HepG2 (cell line): ENCODE measurements at regions not wholly inside any gene's neighbourhood (a gene's known extent, or its start where the extent isn't known, plus 50 kb on each side); places are given as distances from the start of the nearest gene placed in this dataset.
A peak's percentile ranks its signal among the peaks of the same experiment; 100 is the strongest.

Experiments used
- ATAC-seq: fragments of 200-7000 bp; cut with Tn5 transposase; 3 replicates; pipeline ENCODE4 v1.9.1; 2020; ENCODE audit warnings: mild to moderate bottlenecking, moderate library complexity
- BruUV-seq: library from RNA; stranded (reverse); fragments of 400-500 nt; replicated peaks from 2 replicates; lab custom pipeline; 2021; lab: Mats Ljungman, UMichigan
- CTCF ChIA-PET: fragments of 300-600 bp; formaldehyde crosslinking; extraction: SDS; loops from one replicate; lab custom pipeline; 2021; ENCODE audit warnings: low total read pairs, inconsistent platforms, low intra/inter-chr PET ratio; lab: Yijun Ruan, JAX
- POLR2A ChIA-PET: fragments of 350-600 bp; sonication (Branson Sonifier 250); formaldehyde crosslinking; loops from one replicate; lab custom pipeline; 2020; ENCODE audit warnings: antibody characterized with exemption, inconsistent platforms; lab: Yijun Ruan, JAX
- DNase-seq: peaks from one replicate; pipeline ENCODE4 v3.0.0-alpha.2; 2015; ENCODE audit warnings: low spot score
- FAIRE-seq: peaks from 3 replicates; lab custom pipeline; 2011; peaks lifted over from hg19 to GRCh38; lab: Jason Lieb, UNC
- H2AFZ ChIP-seq: one replicate; pipeline ENCODE4 v1.6.1; 2011; ENCODE audit warnings: low read length, inconsistent platforms
- H3K27ac ChIP-seq: fragments of 300-600 bp; 3 replicates; pipeline ENCODE4 v1.8.0; 2011; ENCODE audit warnings: mixed run types, mild to moderate bottlenecking, mixed read lengths, low read length, inconsistent platforms; ENCODE audit not compliant: insufficient read depth; ENCODE audit errors: extremely low read length
- H3K27me3 ChIP-seq, 2 experiments: fragments of 200-600 bp in 1 of 2; 2 replicates in 1 of 2; 3 replicates in 1 of 2; pipeline versions ENCODE4 v1.6.0 to v1.8.0; 2011; ENCODE audit warnings: low read length in 2 of 2, mild to moderate bottlenecking in 2 of 2, moderate library complexity in 2 of 2, inconsistent platforms in 1 of 2; ENCODE audit not compliant: insufficient read depth in 2 of 2, control insufficient read depth in 1 of 2
- H3K36me3 ChIP-seq, 2 experiments: fragments of 200-600 bp in 1 of 2; replicated peaks in 1 of 2; 2 replicates in 1 of 2; 3 replicates in 1 of 2; pipeline versions ENCODE4 v1.5.1 to v1.8.0; 2011; ENCODE audit warnings: low read length in 2 of 2, inconsistent platforms in 1 of 2; ENCODE audit not compliant: insufficient read depth in 2 of 2, control insufficient read depth in 1 of 2
- H3K4me1 ChIP-seq: 2 replicates; pipeline ENCODE4 v1.5.1; 2012; ENCODE audit warnings: low read length, inconsistent platforms; ENCODE audit not compliant: insufficient read depth
- H3K4me2 ChIP-seq: 2 replicates; pipeline ENCODE4 v1.6.0; 2011; ENCODE audit warnings: low read depth, low read length, inconsistent platforms
- H3K4me3 ChIP-seq, 3 experiments: fragments of 200-600 bp in 1 of 3; sonication (generic), shearing (Covaris generic) in 1 of 3; replicated peaks in 1 of 3; 2 replicates each; pipeline ENCODE4 v1.5.1; 2011 to 2016; ENCODE audit warnings: low read length in 3 of 3, inconsistent platforms in 2 of 3, low read depth in 2 of 3, mild to moderate bottlenecking in 2 of 3, control low read depth in 1 of 3, mixed read lengths in 1 of 3; ENCODE audit not compliant: insufficient read depth in 1 of 3
- H3K79me2 ChIP-seq: one replicate; pipeline ENCODE4 v1.6.1; 2011; ENCODE audit warnings: low read length, inconsistent platforms; ENCODE audit not compliant: insufficient read depth
- H3K9ac ChIP-seq: 2 replicates; pipeline ENCODE4 v1.6.0; 2011; ENCODE audit warnings: mild to moderate bottlenecking, low read depth, low read length, inconsistent platforms; ENCODE audit not compliant: insufficient read depth
- H3K9me3 ChIP-seq: 2 replicates; pipeline ENCODE4 v1.5.1; 2012; ENCODE audit warnings: mild to moderate bottlenecking, low read length
- H4K20me1 ChIP-seq: 2 replicates; pipeline ENCODE4 v1.6.0; 2011; ENCODE audit warnings: inconsistent platforms, mild to moderate bottlenecking, low read length, moderate library complexity; ENCODE audit not compliant: insufficient read depth
- ETV6 ChIP-seq: sonication (generic); formaldehyde crosslinking; conservative IDR thresholded peaks from 2 replicates; pipeline ENCODE4 v1.4.0; 2020; ENCODE audit warnings: missing genetic modification reagents
- KDM6A ChIP-seq: IDR thresholded peaks from 2 replicates; pipeline ENCODE4 v1.6.1; 2016; ENCODE audit warnings: low read depth
- MATR3 ChIP-seq: sonication (generic); formaldehyde crosslinking; IDR thresholded peaks from 2 replicates; pipeline ENCODE4 v1.4.0; 2020; ENCODE audit warnings: missing genetic modification reagents
- MEIS1 ChIP-seq: sonication (generic); formaldehyde crosslinking; IDR thresholded peaks from 2 replicates; pipeline ENCODE4 v1.9.0; 2021; ENCODE audit warnings: mild to moderate bottlenecking, missing genetic modification reagents, moderate library complexity, borderline replicate concordance
- NFE2L1 ChIP-seq: sonication (generic); formaldehyde crosslinking; IDR thresholded peaks from 2 replicates; pipeline ENCODE4 v1.4.0; 2020; ENCODE audit warnings: missing genetic modification reagents, mild to moderate bottlenecking, borderline replicate concordance
- NR2F1 ChIP-seq, 2 experiments: fragments of 450-650 bp in 1 of 2; formaldehyde crosslinking in 1 of 2; IDR thresholded peaks; 2 replicates each; pipeline versions ENCODE4 v1.5.0 to v1.6.1; 2016 to 2020; ENCODE audit warnings: mild to moderate bottlenecking in 1 of 2, missing compliant biosample characterization in 1 of 2, missing genetic modification reagents in 1 of 2, moderate library complexity in 1 of 2
- SSRP1 ChIP-seq: IDR thresholded peaks from 2 replicates; pipeline ENCODE4 v1.6.1; 2016; ENCODE audit warnings: control low read depth
- ZFP41 ChIP-seq: sonication (generic); formaldehyde crosslinking; IDR thresholded peaks from 2 replicates; pipeline ENCODE4 v1.4.0; 2020; ENCODE audit warnings: mild to moderate bottlenecking, missing genetic modification reagents, borderline replicate concordance
- ZNF205 ChIP-seq: IDR thresholded peaks from 2 replicates; pipeline ENCODE4 v1.6.1; 2018; ENCODE audit warnings: missing biosample characterization, missing genetic modification reagents
- ZNF253 ChIP-seq: sonication (generic); formaldehyde crosslinking; IDR thresholded peaks from 2 replicates; pipeline ENCODE4 v1.8.0; 2022; ENCODE audit warnings: mild to moderate bottlenecking, missing genetic modification reagents, borderline replicate concordance
- ZNF629 ChIP-seq: sonication (generic); formaldehyde crosslinking; conservative IDR thresholded peaks from 2 replicates; pipeline ENCODE4 v1.5.0; 2020; ENCODE audit warnings: missing genetic modification reagents
- ZSCAN9 ChIP-seq: IDR thresholded peaks from 2 replicates; pipeline ENCODE4 v1.6.1; 2016; ENCODE audit warnings: borderline replicate concordance
- WGBS: methylation state at CpG from one replicate; pipeline ENCODE4 v1.1.6; 2017; ENCODE audit warnings: low lambda C conversion rate; 5-methylcytosine and 5-hydroxymethylcytosine counted together
- in situ Hi-C: cut with HindIII; loops from 2 replicates; pipeline ENCODE4 v1.10.0; 2017; ENCODE audit warnings: low pct_unique_long_range_greater_than_20kb; ENCODE audit not compliant: extremely low pct_ligation_motif_present
- intact Hi-C: fragments of 100-400 bp; cut with micrococcal nuclease; formaldehyde crosslinking; loops from one replicate; pipeline ENCODE4 v1.10.0; 2022; ENCODE audit not compliant: unreplicated experiment
- TF ChIP-seq, protein P1 (sequence below): sonication (generic); formaldehyde crosslinking; IDR thresholded peaks from 2 replicates; pipeline ENCODE4 v1.4.0; 2020; ENCODE audit warnings: missing genetic modification reagents
- TF ChIP-seq, protein P2 (sequence below): sonication (generic); formaldehyde crosslinking; IDR thresholded peaks from 2 replicates; pipeline ENCODE4 v1.5.0; 2020; ENCODE audit warnings: mild to moderate bottlenecking, missing genetic modification reagents, borderline replicate concordance

- WGBS: 57% methylated on average over 8 of the region's 10 CpGs
- in situ Hi-C loops: no loop called here
- no peak overlapping the region for H3K27ac ChIP-seq
- peaks cover 37% of the 10 kb centered on the region for H3K4me1 ChIP-seq
- H3K4me3 ChIP-seq: peak overlapping the region; percentile 6 to 48 (median 11); a peak in 3 of 6 replicates
- ChIA-PET POLR2A (interaction anchor here (0.6 kb wide), 1 partner anchor 1077 kb away, joined by 3 read pairs; no protein-coding TSS in a partner anchor), CTCF (no interaction called here)
- H3K9ac ChIP-seq: no peak overlapping the region
- H4K20me1 ChIP-seq: no peaks in the 10 kb centered on the region
- H3K79me2 ChIP-seq: no peaks in the 10 kb centered on the region
- intact Hi-C loops: no loop called here
- peak overlapping the region; percentile 82 for H3K4me2 ChIP-seq
- ATAC-seq (peak; percentile 50; the same call in 2 of the 3 replicates), FAIRE-seq (no peak)
- H3K9me3 ChIP-seq: no peaks in the 10 kb centered on the region
- peak overlapping the region; percentile 71 for H2AFZ ChIP-seq
- TF ChIP-seq MATR3 (CRISPR knock-in tag) (no peak), ZNF629 (CRISPR knock-in tag) (peak; percentile 65), NR2F1 (CRISPR knock-in tag; IDR thresholded peaks at IDR 0.05) (no peak), ZNF205 (CRISPR knock-in tag) (peak; percentile 98)
- TF ChIP-seq, protein P1, sequence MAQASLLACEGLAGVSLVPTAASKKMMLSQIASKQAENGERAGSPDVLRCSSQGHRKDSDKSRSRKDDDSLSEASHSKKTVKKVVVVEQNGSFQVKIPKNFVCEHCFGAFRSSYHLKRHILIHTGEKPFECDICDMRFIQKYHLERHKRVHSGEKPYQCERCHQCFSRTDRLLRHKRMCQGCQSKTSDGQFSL (CRISPR knock-in tag): 0 out of 2 replicates have a peak, but pooled peaks have one; percentile 52
- TF ChIP-seq, all 625 proteins: peak for 3
- no peak for DNase-seq
- no TSS peak for BruUV-seq
- no peaks in the 10 kb centered on the region for H3K36me3 ChIP-seq
- H3K27me3 ChIP-seq: no peaks in the 10 kb centered on the region
Observed at GRCh38 chr16:50858877-50859627, 117.2 kb downstream of the CYLD start.

GRCh38 chr16:50858376-50858775 is 116.5 kb downstream of the CYLD start:
- intact Hi-C loops: no loop called here
- H4K20me1 ChIP-seq: no peaks in the 10 kb centered on the region
- no peak overlapping the region for H3K4me3 ChIP-seq
- no peak overlapping the region for H3K4me2 ChIP-seq
- H3K9ac ChIP-seq: no peak overlapping the region
- no peaks in the 10 kb centered on the region for H3K9me3 ChIP-seq
- no peaks in the 10 kb centered on the region for H3K79me2 ChIP-seq
- no peak for FAIRE-seq
- POLR2A ChIA-PET: interaction anchor here (0.6 kb wide), 1 partner anchor 1078 kb away, joined by 3 read pairs; no protein-coding TSS in a partner anchor
- in situ Hi-C loops: no loop called here
- H3K4me1 ChIP-seq: peaks cover 37% of the 10 kb centered on the region
- ATAC-seq: no peak
- 78% methylated on average over 6 of the region's 6 CpGs for WGBS
- DNase-seq: no peak
- CTCF ChIA-PET: no interaction called here
- H3K36me3 ChIP-seq: no peaks in the 10 kb centered on the region
- H2AFZ ChIP-seq: no peak overlapping the region
- no peak overlapping the region for H3K27ac ChIP-seq
- no peaks in the 10 kb centered on the region for H3K27me3 ChIP-seq
- BruUV-seq: no TSS peak
- TF ChIP-seq SSRP1 (CRISPR knock-in tag) (no peak), ZFP41 (CRISPR knock-in tag) (no peak), ZSCAN9 (CRISPR knock-in tag) (no peak), ZNF253 (no peak), KDM6A (CRISPR knock-in tag) (no peak), NFE2L1 (CRISPR knock-in tag) (no peak), MEIS1 (no peak), ETV6 (CRISPR knock-in tag) (no peak)
- TF ChIP-seq, protein P2, sequence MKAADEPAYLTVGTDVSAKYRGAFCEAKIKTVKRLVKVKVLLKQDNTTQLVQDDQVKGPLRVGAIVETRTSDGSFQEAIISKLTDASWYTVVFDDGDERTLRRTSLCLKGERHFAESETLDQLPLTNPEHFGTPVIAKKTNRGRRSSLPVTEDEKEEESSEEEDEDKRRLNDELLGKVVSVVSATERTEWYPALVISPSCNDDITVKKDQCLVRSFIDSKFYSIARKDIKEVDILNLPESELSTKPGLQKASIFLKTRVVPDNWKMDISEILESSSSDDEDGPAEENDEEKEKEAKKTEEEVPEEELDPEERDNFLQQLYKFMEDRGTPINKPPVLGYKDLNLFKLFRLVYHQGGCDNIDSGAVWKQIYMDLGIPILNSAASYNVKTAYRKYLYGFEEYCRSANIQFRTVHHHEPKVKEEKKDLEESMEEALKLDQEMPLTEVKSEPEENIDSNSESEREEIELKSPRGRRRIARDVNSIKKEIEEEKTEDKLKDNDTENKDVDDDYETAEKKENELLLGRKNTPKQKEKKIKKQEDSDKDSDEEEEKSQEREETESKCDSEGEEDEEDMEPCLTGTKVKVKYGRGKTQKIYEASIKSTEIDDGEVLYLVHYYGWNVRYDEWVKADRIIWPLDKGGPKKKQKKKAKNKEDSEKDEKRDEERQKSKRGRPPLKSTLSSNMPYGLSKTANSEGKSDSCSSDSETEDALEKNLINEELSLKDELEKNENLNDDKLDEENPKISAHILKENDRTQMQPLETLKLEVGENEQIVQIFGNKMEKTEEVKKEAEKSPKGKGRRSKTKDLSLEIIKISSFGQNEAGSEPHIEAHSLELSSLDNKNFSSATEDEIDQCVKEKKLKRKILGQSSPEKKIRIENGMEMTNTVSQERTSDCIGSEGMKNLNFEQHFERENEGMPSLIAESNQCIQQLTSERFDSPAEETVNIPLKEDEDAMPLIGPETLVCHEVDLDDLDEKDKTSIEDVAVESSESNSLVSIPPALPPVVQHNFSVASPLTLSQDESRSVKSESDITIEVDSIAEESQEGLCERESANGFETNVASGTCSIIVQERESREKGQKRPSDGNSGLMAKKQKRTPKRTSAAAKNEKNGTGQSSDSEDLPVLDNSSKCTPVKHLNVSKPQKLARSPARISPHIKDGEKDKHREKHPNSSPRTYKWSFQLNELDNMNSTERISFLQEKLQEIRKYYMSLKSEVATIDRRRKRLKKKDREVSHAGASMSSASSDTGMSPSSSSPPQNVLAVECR (CRISPR knock-in tag): no peak
